Astrocyte (in vitro differentiated cells and primary cell): ENCODE measurements at regions not wholly inside any gene's neighbourhood (a gene's known extent, or its start where the extent isn't known, plus 50 kb on each side); places are given as distances from the start of the nearest gene placed in this dataset.

Experiments
- CTCF ChIP-seq: IDR thresholded peaks from 2 replicates; pipeline ENCODE4 v1.5.1; 2011; ENCODE audit warnings: low read depth, mild to moderate bottlenecking, inconsistent platforms, low read length, moderate library complexity; ENCODE audit not compliant: insufficient read depth
- EZH2 ChIP-seq: IDR thresholded peaks from 2 replicates; pipeline ENCODE4 v1.6.1; 2012; ENCODE audit warnings: mild to moderate bottlenecking, low read length, inconsistent platforms; ENCODE audit not compliant: insufficient read depth

GRCh38 chr11:95688501-95689222 lies 100.9 kb downstream of the FAM76B start:
- TF ChIP-seq CTCF: no peak
- no peak for TF ChIP-seq EZH2
